Activated CD4-positive, alpha-beta T cell treated with anti-CD3 and anti-CD28 coated beads, Interleukin-2, amount 10 ng/mL, durations not matched to agents 7 days and 5 days (primary cell): ENCODE measurements at regions not wholly inside any gene's neighbourhood (a gene's known extent, or its start where the extent isn't known, plus 50 kb on each side); places are given as distances from the start of the nearest gene placed in this dataset.

Source experiments
- CTCF ChIA-PET: fragments of 350-600 bp; sonication (Branson Sonifier 250); formaldehyde crosslinking; loops from one replicate; lab custom pipeline; 2021; ENCODE audit warnings: antibody characterized with exemption; lab: Charles Lee
- POLR2A ChIA-PET: fragments of 350-600 bp; sonication (Branson Sonifier 250); formaldehyde crosslinking; loops from one replicate; lab custom pipeline; 2021; ENCODE audit warnings: antibody characterized with exemption; lab: Charles Lee
- DNase-seq: peaks from one replicate; pipeline ENCODE4 v3.0.0-alpha.2; 2020
- H3K27ac Mint-ChIP-seq: one replicate; pipeline ENCODE4 v1.8.0; 2021; ENCODE audit warnings: mild to moderate bottlenecking, moderate library complexity, mixed read lengths
- H3K27me3 Mint-ChIP-seq: one replicate; pipeline ENCODE4 v1.8.0; 2021; ENCODE audit warnings: mixed read lengths
- H3K36me3 Mint-ChIP-seq: one replicate; pipeline ENCODE4 v1.8.0; 2021; ENCODE audit warnings: low read depth, mixed read lengths
- H3K4me1 Mint-ChIP-seq: one replicate; pipeline ENCODE4 v1.8.0; 2021; ENCODE audit warnings: mixed read lengths
- H3K4me3 Mint-ChIP-seq: one replicate; pipeline ENCODE4 v1.8.0; 2021; ENCODE audit warnings: mild to moderate bottlenecking, moderate library complexity, mixed read lengths
- H3K9me3 Mint-ChIP-seq: one replicate; pipeline ENCODE4 v1.8.0; 2021; ENCODE audit warnings: mixed read lengths

DNA sequence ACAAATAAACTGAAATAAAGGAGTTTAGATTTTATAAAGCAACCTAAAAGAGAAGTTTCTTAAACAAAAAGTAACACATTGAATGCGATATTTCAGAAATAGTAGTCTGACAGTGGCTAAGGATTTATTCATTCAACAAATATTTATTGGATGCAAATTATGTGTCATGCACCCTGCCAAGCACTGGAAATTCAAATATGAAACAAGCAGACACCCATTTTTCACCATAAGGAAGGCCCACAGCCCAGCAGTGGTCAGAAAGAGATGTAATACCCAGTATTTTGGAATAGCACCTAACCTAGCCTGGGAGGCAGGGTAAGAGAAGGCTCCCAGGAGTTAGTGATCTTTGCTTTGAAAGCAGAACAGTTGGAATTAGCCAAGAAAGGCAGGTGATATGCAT is 855.1 kb upstream of the TENM3 start:
- no peak overlapping the region for H3K27ac Mint-ChIP-seq
- H3K9me3 Mint-ChIP-seq = no peaks in the 10 kb centered on the region
- H3K4me1 Mint-ChIP-seq = no peaks in the 10 kb centered on the region
- CTCF ChIA-PET = no interaction called here
- H3K4me3 Mint-ChIP-seq = no peak overlapping the region
- no peaks in the 10 kb centered on the region for H3K27me3 Mint-ChIP-seq
- no peak for DNase-seq
- no peaks in the 10 kb centered on the region for H3K36me3 Mint-ChIP-seq
- POLR2A ChIA-PET = no interaction called here

DNA sequence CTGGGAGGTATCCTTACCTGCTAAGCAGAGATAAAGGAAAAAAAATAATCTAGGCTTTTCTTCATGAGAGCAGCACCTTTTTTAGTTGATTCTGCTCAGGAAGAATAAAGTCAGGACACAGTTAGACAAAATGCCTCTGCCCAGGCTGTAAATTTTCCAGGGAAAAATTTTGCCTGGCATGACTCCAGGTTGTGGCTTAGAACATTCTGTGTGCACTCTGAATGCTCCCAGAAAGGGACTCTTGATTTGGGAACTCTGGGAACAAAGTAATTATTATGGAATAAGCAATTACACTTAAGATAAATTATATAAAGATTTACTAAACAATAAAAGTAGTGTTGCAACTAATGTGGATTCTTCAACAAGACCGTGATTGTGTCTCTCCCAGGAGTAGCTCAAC is 826.2 kb upstream of the TENM3 start:
- DNase-seq = no peak
- Mint-ChIP-seq H3K4me3 (no peak overlapping the region), H3K27ac (no peak overlapping the region), H3K27me3 (no peaks in the 10 kb centered on the region), H3K4me1 (no peaks in the 10 kb centered on the region), H3K36me3 (no peaks in the 10 kb centered on the region), H3K9me3 (no peaks in the 10 kb centered on the region)
- CTCF ChIA-PET = no interaction called here
- POLR2A ChIA-PET = no interaction called here

DNA sequence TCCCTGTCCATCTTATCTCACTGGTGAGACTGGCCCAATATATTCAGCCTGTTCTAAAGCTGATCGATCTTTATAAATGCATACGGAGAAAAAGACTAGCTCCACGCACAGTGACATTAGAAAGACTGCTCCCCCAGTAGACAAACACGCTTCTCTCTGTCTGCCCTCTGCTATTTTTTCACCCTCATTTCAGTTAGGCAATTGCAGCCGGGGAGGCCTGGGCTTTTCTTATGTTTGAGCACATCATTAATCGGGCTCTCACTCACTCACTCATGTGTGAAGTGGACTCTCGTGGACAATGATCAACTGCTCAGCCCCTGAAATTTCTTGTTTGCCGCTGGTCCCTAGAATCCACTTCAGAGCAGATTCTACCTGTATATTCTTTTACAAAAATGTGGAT is 824.7 kb upstream of the TENM3 start:
- H3K36me3 Mint-ChIP-seq = no peaks in the 10 kb centered on the region
- no peak overlapping the region for H3K27ac Mint-ChIP-seq
- ChIA-PET POLR2A (no interaction called here), CTCF (no interaction called here)
- H3K4me3 Mint-ChIP-seq = no peak overlapping the region
- H3K4me1 Mint-ChIP-seq = no peaks in the 10 kb centered on the region
- no peaks in the 10 kb centered on the region for H3K9me3 Mint-ChIP-seq
- no peaks in the 10 kb centered on the region for H3K27me3 Mint-ChIP-seq
- DNase-seq = no peak

DNA sequence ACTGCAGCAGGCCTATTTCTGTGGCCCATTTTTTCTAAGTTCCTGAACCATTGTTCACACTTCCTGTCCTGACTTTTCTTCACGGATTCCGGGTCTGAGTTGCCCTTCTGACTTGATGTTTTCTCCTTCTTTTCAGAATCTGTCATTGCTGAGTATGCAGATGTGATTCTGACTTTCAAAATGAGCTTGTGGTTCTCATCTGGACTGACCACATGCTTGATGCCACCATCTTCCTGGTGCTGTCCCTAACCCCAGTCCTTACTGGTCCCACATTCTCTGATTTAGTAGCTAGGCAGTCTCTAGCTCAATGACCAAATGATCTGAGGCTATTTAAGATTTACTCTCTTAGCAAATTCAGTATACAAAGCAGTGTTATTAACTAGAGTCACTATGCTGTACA is 822.3 kb upstream of the TENM3 start:
- no peak for DNase-seq
- Mint-ChIP-seq H3K9me3 (no peaks in the 10 kb centered on the region), H3K27ac (no peak overlapping the region), H3K4me1 (no peaks in the 10 kb centered on the region), H3K4me3 (no peak overlapping the region), H3K27me3 (no peaks in the 10 kb centered on the region), H3K36me3 (no peaks in the 10 kb centered on the region)
- ChIA-PET CTCF (no interaction called here), POLR2A (no interaction called here)

DNA sequence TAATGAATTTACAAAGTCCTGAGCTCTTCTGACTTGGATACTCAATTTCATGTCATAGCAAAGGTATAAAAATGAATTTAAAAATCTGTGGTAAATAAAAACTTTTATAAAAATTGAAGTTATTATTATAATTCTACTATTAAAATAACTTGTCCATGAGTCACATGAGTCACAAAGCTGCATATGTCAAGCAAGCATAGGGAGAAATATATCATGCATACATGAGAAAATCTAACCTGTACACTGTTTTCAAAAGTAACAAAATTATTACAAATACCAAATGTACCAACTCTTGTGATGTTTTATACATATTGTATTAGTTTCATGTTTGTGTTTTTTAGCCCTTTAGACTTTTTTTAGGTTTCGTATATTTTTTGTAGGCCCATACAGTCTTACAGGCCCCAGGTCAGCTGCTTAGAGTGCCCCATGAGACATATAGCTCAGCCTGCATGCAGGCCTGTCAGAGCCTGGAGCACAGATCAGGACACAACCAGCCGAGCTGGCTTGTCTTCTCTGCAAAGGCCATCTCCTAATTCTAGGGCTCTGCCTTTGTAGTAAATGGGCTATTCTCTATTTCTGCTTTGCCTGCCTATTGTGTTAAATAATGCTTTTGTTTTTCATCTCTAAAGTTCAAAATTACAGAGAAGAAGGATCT is 818.7 kb upstream of the TENM3 start:
- H3K4me1 Mint-ChIP-seq = no peaks in the 10 kb centered on the region

DNA sequence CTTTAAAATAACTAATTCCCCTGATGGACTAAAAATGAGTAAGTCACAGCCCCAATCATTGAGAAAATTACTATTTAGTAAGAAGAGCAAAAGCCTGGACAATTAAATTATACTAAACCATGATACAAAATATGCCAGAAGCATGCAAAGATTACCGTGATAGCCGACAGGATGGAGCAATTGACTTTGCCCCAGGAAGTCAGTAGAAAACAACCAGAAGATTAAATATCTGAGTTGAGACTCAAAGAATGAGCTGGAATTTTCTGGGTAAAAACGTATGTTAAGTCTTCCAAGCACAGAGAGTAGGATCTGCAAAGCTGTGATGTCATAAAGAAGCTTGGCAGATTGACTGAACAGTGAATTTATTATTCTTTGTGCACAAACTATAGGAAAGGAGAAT is 816.1 kb upstream of the TENM3 start:
- Mint-ChIP-seq H3K4me1 (no peaks in the 10 kb centered on the region), H3K36me3 (no peaks in the 10 kb centered on the region), H3K4me3 (no peak overlapping the region), H3K27ac (no peak overlapping the region), H3K27me3 (no peaks in the 10 kb centered on the region), H3K9me3 (no peaks in the 10 kb centered on the region)
- CTCF ChIA-PET = no interaction called here
- POLR2A ChIA-PET = no interaction called here
- DNase-seq = no peak

More for the DNA sequence above, 818.7 kb upstream of the TENM3 start:
- Mint-ChIP-seq H3K27me3 (no peaks in the 10 kb centered on the region), H3K36me3 (no peaks in the 10 kb centered on the region), H3K27ac (no peak overlapping the region), H3K4me3 (no peak overlapping the region), H3K9me3 (no peaks in the 10 kb centered on the region)
- POLR2A ChIA-PET = no interaction called here
- CTCF ChIA-PET = no interaction called here
- no peak for DNase-seq

DNA sequence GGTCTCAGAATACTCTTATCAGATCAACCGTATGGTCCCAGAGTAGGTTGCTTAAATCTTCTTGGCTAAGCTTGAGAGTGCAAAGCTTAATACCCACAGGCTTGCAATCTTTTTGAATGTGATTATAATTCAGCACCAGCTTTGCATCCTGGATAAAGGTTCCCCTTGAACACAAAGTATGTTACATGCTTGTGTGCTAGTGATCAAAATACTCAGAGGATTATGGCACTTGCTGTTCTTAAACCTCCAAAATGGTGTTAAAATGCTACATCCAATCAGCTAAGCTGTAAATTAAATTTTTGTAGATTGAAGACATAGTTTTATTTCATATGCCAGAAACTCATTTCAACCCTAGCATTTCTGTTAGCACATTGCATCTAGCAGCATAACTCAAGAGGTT is 812.2 kb upstream of the TENM3 start:
- Mint-ChIP-seq H3K36me3 (no peaks in the 10 kb centered on the region), H3K27ac (no peak overlapping the region), H3K4me3 (no peak overlapping the region), H3K4me1 (no peaks in the 10 kb centered on the region), H3K27me3 (no peaks in the 10 kb centered on the region), H3K9me3 (no peaks in the 10 kb centered on the region)
- POLR2A ChIA-PET = no interaction called here
- CTCF ChIA-PET = no interaction called here
- DNase-seq = no peak

DNA sequence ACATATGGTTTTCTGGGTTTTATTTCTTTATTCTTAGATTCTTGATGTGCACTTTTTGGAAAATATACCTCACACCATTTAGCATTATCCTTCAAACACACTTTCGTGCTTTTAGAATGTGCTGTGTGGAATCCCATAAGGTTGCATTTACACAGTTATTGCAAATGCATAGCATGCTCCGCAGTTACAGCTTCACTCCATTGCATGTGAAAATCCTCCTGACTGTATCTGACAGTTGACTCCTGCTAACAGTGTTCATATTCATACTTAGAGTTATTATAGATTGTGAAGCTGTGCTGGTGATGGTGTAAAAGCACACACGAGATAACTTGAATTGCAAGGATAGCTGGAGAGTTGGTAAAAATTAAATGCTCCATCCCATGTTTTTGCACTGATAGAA is 811.5 kb upstream of the TENM3 start:
- ChIA-PET POLR2A (no interaction called here), CTCF (no interaction called here)
- no peak for DNase-seq
- Mint-ChIP-seq H3K4me1 (no peaks in the 10 kb centered on the region), H3K27me3 (no peaks in the 10 kb centered on the region), H3K36me3 (no peaks in the 10 kb centered on the region), H3K4me3 (no peak overlapping the region), H3K9me3 (no peaks in the 10 kb centered on the region), H3K27ac (peak overlapping the region; percentile 62)

DNA sequence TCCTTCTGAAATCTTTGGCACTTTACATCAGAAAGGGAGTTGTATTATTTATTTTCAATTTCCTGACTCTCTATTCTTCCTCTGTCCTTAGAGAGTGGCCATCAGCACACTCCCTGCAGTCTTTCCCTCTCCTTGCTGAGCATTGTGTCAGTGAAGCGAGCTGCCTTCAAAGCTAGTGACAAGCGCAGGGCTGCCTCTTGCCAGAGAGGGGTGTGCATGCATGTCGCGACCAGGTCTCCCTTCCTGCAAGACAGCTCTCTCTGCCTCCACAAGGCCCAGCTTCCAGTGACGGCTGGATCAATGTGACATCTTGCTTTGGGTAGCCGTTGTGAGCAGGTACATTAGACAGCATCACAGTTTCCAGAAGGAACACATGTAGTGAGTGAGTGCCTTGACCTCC is 810.9 kb upstream of the TENM3 start:
- Mint-ChIP-seq H3K4me3 (no peak overlapping the region), H3K36me3 (no peaks in the 10 kb centered on the region), H3K4me1 (no peaks in the 10 kb centered on the region), H3K27ac (no peak overlapping the region), H3K9me3 (no peaks in the 10 kb centered on the region), H3K27me3 (no peaks in the 10 kb centered on the region)
- ChIA-PET POLR2A (no interaction called here), CTCF (no interaction called here)
- DNase-seq = no peak

DNA sequence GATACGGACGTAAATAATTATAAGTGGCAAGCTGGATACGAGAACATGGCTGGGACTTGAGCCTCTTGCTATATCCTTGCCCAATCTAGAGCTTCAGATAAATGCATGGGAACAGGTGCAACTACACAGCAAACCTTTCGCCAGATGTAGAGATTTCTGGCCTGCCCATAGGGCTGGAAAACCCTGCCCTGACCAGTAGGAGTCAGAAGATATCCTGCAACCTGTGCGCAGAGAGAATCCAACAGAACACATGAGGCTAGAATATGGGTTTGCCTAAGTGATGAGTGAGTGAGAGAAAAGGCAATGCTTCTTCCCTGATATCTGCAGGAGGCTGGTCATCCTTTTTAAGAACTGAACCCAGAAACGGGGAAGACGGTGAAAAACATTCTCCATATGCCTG is 805.3 kb upstream of the TENM3 start:
- no peak overlapping the region for H3K27ac Mint-ChIP-seq
- ChIA-PET POLR2A (no interaction called here), CTCF (no interaction called here)
- no peaks in the 10 kb centered on the region for H3K36me3 Mint-ChIP-seq
- no peak overlapping the region for H3K4me3 Mint-ChIP-seq
- no peaks in the 10 kb centered on the region for H3K4me1 Mint-ChIP-seq
- no peak for DNase-seq
- no peaks in the 10 kb centered on the region for H3K27me3 Mint-ChIP-seq
- H3K9me3 Mint-ChIP-seq = peaks cover 5% of the 10 kb centered on the region

DNA sequence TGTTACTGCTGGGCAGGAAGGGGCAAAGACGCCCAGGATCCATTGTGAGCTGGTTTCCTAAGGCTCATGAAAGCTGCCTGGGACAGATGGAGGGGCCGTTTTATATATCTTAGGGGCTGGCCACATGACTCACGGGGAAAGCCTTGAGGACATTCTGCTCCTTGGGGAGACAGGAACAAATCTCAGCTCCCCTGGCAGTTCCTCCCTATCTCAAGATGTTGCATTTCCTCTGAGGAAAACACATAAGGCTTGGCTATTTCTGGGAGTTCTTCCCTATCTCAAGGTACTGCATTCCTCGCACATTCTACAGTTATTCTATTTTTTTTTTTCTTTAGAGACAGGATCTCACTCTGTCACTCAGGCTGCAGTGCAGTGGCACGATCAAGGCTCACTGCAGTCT is 804.6 kb upstream of the TENM3 start:
- Mint-ChIP-seq H3K36me3 (no peaks in the 10 kb centered on the region), H3K27ac (no peak overlapping the region), H3K27me3 (no peaks in the 10 kb centered on the region), H3K9me3 (peaks cover 5% of the 10 kb centered on the region), H3K4me1 (no peaks in the 10 kb centered on the region), H3K4me3 (no peak overlapping the region)
- no peak for DNase-seq
- ChIA-PET POLR2A (no interaction called here), CTCF (interaction anchor here (0.6 kb wide), 1 partner anchor 1456 kb away, joined by 5 read pairs; no protein-coding TSS in a partner anchor)

DNA sequence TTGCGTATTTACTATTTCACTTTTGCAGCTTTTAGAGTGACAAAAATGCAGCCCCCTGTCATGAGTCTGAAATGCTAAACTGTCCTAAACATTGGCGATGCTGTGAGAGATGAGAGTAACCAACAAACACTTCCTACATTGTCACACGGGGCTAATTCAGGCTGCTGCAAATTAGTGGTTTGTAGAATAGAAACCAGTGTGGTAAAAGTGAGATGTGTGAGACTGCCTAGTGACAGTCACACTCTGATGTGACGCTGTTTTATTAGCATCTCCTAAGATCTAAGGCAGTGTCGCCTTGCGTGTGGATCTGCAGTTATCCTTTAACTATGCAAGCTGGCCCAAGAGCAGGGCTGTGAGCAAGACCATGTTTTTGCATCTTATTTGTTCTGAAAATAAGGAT is 800.2 kb upstream of the TENM3 start:
- DNase-seq = no peak
- Mint-ChIP-seq H3K4me1 (no peaks in the 10 kb centered on the region), H3K27me3 (no peaks in the 10 kb centered on the region), H3K36me3 (no peaks in the 10 kb centered on the region), H3K4me3 (no peak overlapping the region), H3K27ac (no peak overlapping the region), H3K9me3 (peaks cover under 1% of the 10 kb centered on the region)
- ChIA-PET POLR2A (no interaction called here), CTCF (interaction anchor here (1.6 kb wide), 1 partner anchor 10 kb away, joined by 5 read pairs; no protein-coding TSS in a partner anchor)

DNA sequence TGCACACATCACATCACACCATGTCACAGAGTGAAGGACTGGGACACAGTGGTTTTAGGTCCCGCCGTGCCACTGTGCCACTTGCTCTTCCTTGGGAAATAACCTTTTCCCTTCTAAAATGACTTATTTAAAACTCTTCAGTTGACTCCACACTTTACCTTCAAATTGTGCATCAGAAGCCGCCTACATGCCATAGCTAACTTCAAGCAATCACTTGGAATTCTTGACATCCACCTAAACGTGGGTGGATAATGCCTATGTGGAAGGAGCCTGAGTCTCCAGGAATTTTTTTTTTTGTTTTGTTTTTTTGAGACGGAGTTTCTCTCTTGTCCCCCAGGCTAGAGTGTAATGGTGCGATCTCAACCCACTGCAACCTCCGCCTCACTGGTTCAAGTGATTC is 777.4 kb upstream of the TENM3 start:
- Mint-ChIP-seq H3K27me3 (no peaks in the 10 kb centered on the region), H3K4me3 (no peak overlapping the region), H3K9me3 (peaks cover 4% of the 10 kb centered on the region), H3K36me3 (no peaks in the 10 kb centered on the region), H3K4me1 (no peaks in the 10 kb centered on the region), H3K27ac (no peak overlapping the region)
- no peak for DNase-seq
- POLR2A ChIA-PET = no interaction called here
- CTCF ChIA-PET = no interaction called here

DNA sequence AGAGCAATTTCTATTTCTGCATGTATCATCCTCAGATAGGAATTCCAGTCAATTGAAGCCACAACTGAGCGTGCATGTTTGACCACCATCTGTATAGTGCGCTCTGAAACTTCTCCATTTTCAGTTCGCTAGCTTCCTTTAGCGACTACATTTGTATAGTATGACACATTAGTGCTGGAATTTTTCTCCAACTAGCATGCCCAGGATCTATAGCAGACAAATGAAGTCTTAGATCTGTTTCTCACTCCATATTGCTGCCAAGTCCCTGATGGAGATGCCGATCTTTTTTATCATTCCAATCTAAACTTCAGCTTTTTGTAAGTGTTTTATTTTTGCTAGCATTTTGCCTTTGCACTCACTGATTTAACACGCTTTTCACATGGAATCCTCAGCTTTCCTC is 774.8 kb upstream of the TENM3 start:
- Mint-ChIP-seq H3K27ac (no peak overlapping the region), H3K9me3 (no peaks in the 10 kb centered on the region), H3K4me3 (no peak overlapping the region), H3K27me3 (no peaks in the 10 kb centered on the region), H3K36me3 (no peaks in the 10 kb centered on the region), H3K4me1 (no peaks in the 10 kb centered on the region)
- CTCF ChIA-PET = no interaction called here
- no peak for DNase-seq
- POLR2A ChIA-PET = no interaction called here
